ENCODE measurements at regions not wholly inside any gene's neighbourhood (a gene's known extent, or its start where the extent isn't known, plus 50 kb on each side); places are given as distances from the start of the nearest gene placed in this dataset.

- no peak for TF ChIP-seq CTCF (IDR thresholded peaks at IDR 0.05; ENCODE audit: low read depth, low read length)
- Histone ChIP-seq H3K4me1 (no peaks in the 10 kb centered on the region), H3K36me3 (no peaks in the 10 kb centered on the region), H3K9me3 (no peaks in the 10 kb centered on the region), H3K27me3 (no peaks in the 10 kb centered on the region), H3K4me3 (ENCODE audit: low read depth, low read length) (no peak overlapping the region)
- no peak for DNase-seq
Measured at GRCh38 chr5:110177729-110178128, 488.0 kb downstream of the MAN2A1 start.

- no peak overlapping the region for H3K4me3 ChIP-seq (ENCODE audit: low read depth, low read length)
Measured at GRCh38 chr5:110179321-110179720, 489.6 kb downstream of the MAN2A1 start.

GRCh38 chr5:110194191-110194590 is 504.5 kb downstream of the MAN2A1 start:
- no peak for TF ChIP-seq CTCF (IDR thresholded peaks at IDR 0.05; ENCODE audit: low read depth, low read length)
- Histone ChIP-seq H3K4me3 (ENCODE audit: low read depth, low read length) (no peak overlapping the region), H3K36me3 (no peaks in the 10 kb centered on the region)

More at GRCh38 chr5:110179321-110179720, 489.6 kb downstream of the MAN2A1 start:
- Histone ChIP-seq H3K27me3 (no peaks in the 10 kb centered on the region), H3K9me3 (no peaks in the 10 kb centered on the region), H3K36me3 (no peaks in the 10 kb centered on the region), H3K4me1 (no peaks in the 10 kb centered on the region)
- no peak for TF ChIP-seq CTCF (IDR thresholded peaks at IDR 0.05; ENCODE audit: low read depth, low read length)
- DNase-seq, result no peak

GRCh38 chr5:110195288-110195687 is 505.6 kb downstream of the MAN2A1 start:
- Histone ChIP-seq H3K9me3 (no peaks in the 10 kb centered on the region), H3K4me3 (ENCODE audit: low read depth, low read length) (no peak overlapping the region), H3K36me3 (no peaks in the 10 kb centered on the region), H3K4me1 (no peaks in the 10 kb centered on the region), H3K27me3 (no peaks in the 10 kb centered on the region)
- DNase-seq, result no peak
- no peak for TF ChIP-seq CTCF (IDR thresholded peaks at IDR 0.05; ENCODE audit: low read depth, low read length)

More at GRCh38 chr5:110194191-110194590, 504.5 kb downstream of the MAN2A1 start:
- Histone ChIP-seq H3K9me3 (no peaks in the 10 kb centered on the region), H3K27me3 (no peaks in the 10 kb centered on the region), H3K4me1 (no peaks in the 10 kb centered on the region)
- no peak for DNase-seq

- no peak for DNase-seq
- H3K27me3 ChIP-seq, result no peaks in the 10 kb centered on the region
- H3K4me3 ChIP-seq (ENCODE audit: low read depth, low read length), result no peak overlapping the region
- TF ChIP-seq CTCF (IDR thresholded peaks at IDR 0.05; ENCODE audit: low read depth, low read length), result no peak
- H3K9me3 ChIP-seq, result no peaks in the 10 kb centered on the region
- no peaks in the 10 kb centered on the region for H3K4me1 ChIP-seq
- no peaks in the 10 kb centered on the region for H3K36me3 ChIP-seq
Measured at GRCh38 chr5:110201791-110202190, 512.1 kb downstream of the MAN2A1 start.

GRCh38 chr5:110203661-110204060 is 513.9 kb downstream of the MAN2A1 start:
- no peak for TF ChIP-seq CTCF (IDR thresholded peaks at IDR 0.05; ENCODE audit: low read depth, low read length)
- H3K36me3 ChIP-seq, result no peaks in the 10 kb centered on the region
- no peaks in the 10 kb centered on the region for H3K4me1 ChIP-seq
- no peak overlapping the region for H3K4me3 ChIP-seq (ENCODE audit: low read depth, low read length)
- no peaks in the 10 kb centered on the region for H3K9me3 ChIP-seq
- H3K27me3 ChIP-seq, result no peaks in the 10 kb centered on the region
- no peak for DNase-seq
